Endothelial cell of umbilical vein (primary cell): ENCODE measurements at regions not wholly inside any gene's neighbourhood (a gene's known extent, or its start where the extent isn't known, plus 50 kb on each side); places are given as distances from the start of the nearest gene placed in this dataset.

Experiments
- BruUV-seq: library from RNA; stranded (reverse); fragments of 400-500 nt; replicated peaks from 2 replicates; lab custom pipeline; 2021; lab: Mats Ljungman, UMichigan
- CTCF ChIA-PET: fragments of 300-600, 350-600 bp; sonication (Branson Sonifier 250); formaldehyde crosslinking; loops from one replicate; lab custom pipeline; 2021; ENCODE audit warnings: antibody characterized with exemption, inconsistent platforms; lab: Charles Lee
- POLR2A ChIA-PET: fragments of 300-600, 350-600 bp; sonication (Branson Sonifier 250); formaldehyde crosslinking; loops from one replicate; lab custom pipeline; 2021; ENCODE audit warnings: antibody characterized with exemption, inconsistent platforms; lab: Charles Lee
- DNase-seq: peaks from one replicate; pipeline ENCODE4 v3.0.0-alpha.2; 2011; ENCODE audit warnings: low read depth, low spot score
- FAIRE-seq: peaks from 2 replicates; lab custom pipeline; 2011; peaks lifted over from hg19 to GRCh38; lab: Jason Lieb, UNC
- H2AFZ ChIP-seq: 2 replicates; pipeline ENCODE4 v1.6.0; 2012; ENCODE audit warnings: low read depth, low read length, control low read depth, inconsistent platforms
- H3K27ac ChIP-seq: 2 replicates; pipeline ENCODE4 v1.5.1; 2011; ENCODE audit warnings: low read depth, mild to moderate bottlenecking, control low read depth, low read length, moderate library complexity; ENCODE audit not compliant: insufficient read depth
- H3K27me3 ChIP-seq, 2 experiments: 2 replicates each; pipeline versions ENCODE4 v1.6.0 to v1.6.1; 2011; ENCODE audit warnings: low read length in 2 of 2, mixed read lengths in 1 of 2; ENCODE audit not compliant: control insufficient read depth in 2 of 2, insufficient read depth in 2 of 2
- H3K36me3 ChIP-seq, 2 experiments: 2 replicates in 1 of 2; 3 replicates in 1 of 2; pipeline ENCODE4 v1.5.1; 2011; ENCODE audit warnings: low read length in 2 of 2, mild to moderate bottlenecking in 1 of 2, moderate library complexity in 1 of 2; ENCODE audit not compliant: control insufficient read depth in 2 of 2, insufficient read depth in 2 of 2; ENCODE audit errors: extremely low read depth in 1 of 2
- H3K4me1 ChIP-seq: 3 replicates; pipeline ENCODE4 v1.5.1; 2011; ENCODE audit warnings: mild to moderate bottlenecking, low read length; ENCODE audit not compliant: control insufficient read depth, insufficient read depth; ENCODE audit errors: extremely low read depth
- H3K4me2 ChIP-seq: 2 replicates; pipeline ENCODE4 v1.6.1; 2011; ENCODE audit warnings: low read length, control low read depth, mixed read lengths; ENCODE audit not compliant: insufficient read depth
- H3K4me3 ChIP-seq, 3 experiments: fragments of 200-600 bp in 1 of 3; sonication (generic), shearing (Covaris generic) in 1 of 3; replicated peaks in 1 of 3; 2 replicates each; pipeline ENCODE4 v1.5.1; 2011 to 2016; ENCODE audit warnings: control low read depth in 3 of 3, low read length in 3 of 3, mild to moderate bottlenecking in 2 of 3, inconsistent platforms in 1 of 3, low read depth in 1 of 3, moderate library complexity in 1 of 3; ENCODE audit not compliant: insufficient read depth in 1 of 3
- H3K79me2 ChIP-seq: 2 replicates; pipeline ENCODE4 v1.6.0; 2012; ENCODE audit warnings: low read length, inconsistent platforms; ENCODE audit not compliant: control insufficient read depth, insufficient read depth
- H3K9ac ChIP-seq: replicated peaks from 2 replicates; pipeline ENCODE3; 2011; ENCODE audit warnings: low read length, control low read depth; ENCODE audit not compliant: insufficient read depth; ENCODE audit errors: extremely low read depth
- H3K9me1 ChIP-seq: replicated peaks from 3 replicates; pipeline ENCODE4 v1.6.0; 2011; ENCODE audit warnings: mild to moderate bottlenecking, low read length; ENCODE audit not compliant: control insufficient read depth, insufficient read depth; ENCODE audit errors: extremely low read depth
- H3K9me3 ChIP-seq: replicated peaks from 2 replicates; pipeline ENCODE4 v1.5.1; 2012; ENCODE audit warnings: low read length, inconsistent platforms; ENCODE audit not compliant: control insufficient read depth, insufficient read depth
- H4K20me1 ChIP-seq: replicated peaks from 2 replicates; pipeline ENCODE3; 2011; ENCODE audit warnings: mild to moderate bottlenecking, low read length; ENCODE audit not compliant: control insufficient read depth, insufficient read depth; ENCODE audit errors: extremely low read depth
- CTCF ChIP-seq, 2 donors: IDR thresholded peaks; 1 replicate in 1 of 2; 2 replicates in 1 of 2; pipeline ENCODE4 v1.5.1; 2011; ENCODE audit warnings: low read length in 2 of 2, mild to moderate bottlenecking in 2 of 2, moderate library complexity in 2 of 2, control low read depth in 1 of 2, inconsistent platforms in 1 of 2, low read depth in 1 of 2; ENCODE audit not compliant: insufficient read depth in 1 of 2; ENCODE audit errors: extremely low read depth in 1 of 2
- EZH2 ChIP-seq: IDR thresholded peaks from 2 replicates; pipeline ENCODE4 v1.6.1; 2012; ENCODE audit warnings: borderline replicate concordance, low read depth, mild to moderate bottlenecking, moderate library complexity, low read length, inconsistent platforms; ENCODE audit not compliant: severe bottlenecking
- FOS ChIP-seq: IDR thresholded peaks from 2 replicates; pipeline ENCODE4 v1.6.1; 2011; ENCODE audit warnings: mild to moderate bottlenecking, low read length, moderate library complexity, borderline replicate concordance; ENCODE audit not compliant: insufficient read depth
- GATA2 ChIP-seq: IDR thresholded peaks from 2 replicates; pipeline ENCODE4 v1.7.0; 2011; ENCODE audit warnings: low read depth, mild to moderate bottlenecking, moderate library complexity, mixed read lengths, low read length; ENCODE audit not compliant: insufficient read length, insufficient read depth
- JUN ChIP-seq: IDR thresholded peaks from 2 replicates; pipeline ENCODE4 v1.6.1; 2011; ENCODE audit warnings: borderline replicate concordance, low read depth; ENCODE audit not compliant: insufficient read length, insufficient read depth
- MAX ChIP-seq: IDR thresholded peaks from 2 replicates; pipeline ENCODE4 v1.6.1; 2011; ENCODE audit not compliant: insufficient read depth, insufficient read length
- MYC ChIP-seq: IDR thresholded peaks from one replicate; pipeline ENCODE4 v1.6.1; 2011; ENCODE audit warnings: mild to moderate bottlenecking, low read depth, low read length
- POLR2A ChIP-seq: IDR thresholded peaks from 2 replicates; pipeline ENCODE4 v1.6.1; 2012; ENCODE audit warnings: low read depth, mild to moderate bottlenecking, control low read depth, low read length
- POLR2AphosphoS5 ChIP-seq: IDR thresholded peaks from 2 replicates; pipeline ENCODE4 v1.6.1; 2012; ENCODE audit warnings: low read depth, mild to moderate bottlenecking, control low read depth, low read length, moderate library complexity; ENCODE audit not compliant: insufficient read depth
- dilution Hi-C: fragments of 300-500 bp; cut with MboI; formaldehyde crosslinking; loops from one replicate; pipeline ENCODE4 v1.15.0; 2019; ENCODE audit warnings: low sequenced_read_pairs; ENCODE audit not compliant: extremely low pct_ligation_motif_present
- intact Hi-C: fragments of 100-400 bp; cut with micrococcal nuclease; formaldehyde crosslinking; loops from one replicate; pipeline ENCODE4 v1.10.0; 2022

- no peak for FAIRE-seq
- CTCF ChIA-PET, result no interaction called here
- no peak overlapping the region for H3K27ac ChIP-seq
- BruUV-seq, result no TSS peak
- no peaks in the 10 kb centered on the region for H3K9me3 ChIP-seq
- no peak overlapping the region for H3K9ac ChIP-seq
- no peak for DNase-seq
- no peaks in the 10 kb centered on the region for H3K79me2 ChIP-seq
- POLR2A ChIA-PET, result no interaction called here
- no peaks in the 10 kb centered on the region for H4K20me1 ChIP-seq
- no peak overlapping the region for H2AFZ ChIP-seq
- H3K27me3 ChIP-seq, result peaks cover 0 to 2% of the 10 kb centered on the region in 2 experiments
- H3K4me1 ChIP-seq, result peaks cover 6% of the 10 kb centered on the region
- intact Hi-C loops, result no loop called here
- TF ChIP-seq MYC, result no peak
- TF ChIP-seq POLR2A, result no peak
- no peak for TF ChIP-seq GATA2
- no peak for TF ChIP-seq FOS
- no peak for TF ChIP-seq CTCF (IDR thresholded peaks at IDR 0.05; ENCODE audit: extremely low read depth in 1 of 2, insufficient read depth in 1 of 2, low read depth in 1 of 2, low read length in 2 of 2)
- dilution Hi-C loops, result no loop called here
- no peaks in the 10 kb centered on the region for H3K9me1 ChIP-seq
- H3K36me3 ChIP-seq, result no peaks in the 10 kb centered on the region
- H3K4me3 ChIP-seq, result no peak overlapping the region
- H3K4me2 ChIP-seq, result no peak overlapping the region
Measured at GRCh38 chr12:41846718-41847117, 298.0 kb downstream of the GXYLT1 start.

- H3K4me2 ChIP-seq, result no peak overlapping the region
- DNase-seq (no peak), FAIRE-seq (no peak)
- H4K20me1 ChIP-seq, result no peaks in the 10 kb centered on the region
- no peak overlapping the region for H2AFZ ChIP-seq
- H3K4me3 ChIP-seq, result no peak overlapping the region
- intact Hi-C loops, result no loop called here
- TF ChIP-seq FOS, result no peak
- TF ChIP-seq POLR2AphosphoS5, result no peak
- no peak for TF ChIP-seq MAX
- no peak for TF ChIP-seq JUN
- no peak for TF ChIP-seq GATA2
- no peak for TF ChIP-seq POLR2A
- TF ChIP-seq EZH2, result no peak
- no peak for TF ChIP-seq CTCF (IDR thresholded peaks at IDR 0.05; ENCODE audit: extremely low read depth in 1 of 2, insufficient read depth in 1 of 2, low read depth in 1 of 2, low read length in 2 of 2)
- TF ChIP-seq MYC, result no peak
- no peaks in the 10 kb centered on the region for H3K79me2 ChIP-seq
- CTCF ChIA-PET, result no interaction called here
- H3K36me3 ChIP-seq, result no peaks in the 10 kb centered on the region
- H3K4me1 ChIP-seq, result no peaks in the 10 kb centered on the region
- POLR2A ChIA-PET, result no interaction called here
- no peaks in the 10 kb centered on the region for H3K9me3 ChIP-seq
- H3K27me3 ChIP-seq, result peaks cover 1 to 3% of the 10 kb centered on the region in 2 experiments
- H3K9ac ChIP-seq, result no peak overlapping the region
- H3K27ac ChIP-seq, result no peak overlapping the region
- no TSS peak for BruUV-seq
- no peaks in the 10 kb centered on the region for H3K9me1 ChIP-seq
- dilution Hi-C loops, result no loop called here
Measured at GRCh38 chr12:41836416-41836815, 308.3 kb downstream of the GXYLT1 start.
